Endodermal cell (in vitro differentiated cells): ENCODE measurements at regions not wholly inside any gene's neighbourhood (a gene's known extent, or its start where the extent isn't known, plus 50 kb on each side); places are given as distances from the start of the nearest gene placed in this dataset.

Experiments used
- DNase-seq: peaks from one replicate; pipeline ENCODE4 v3.0.0-alpha.2; 2017
- H3K27ac ChIP-seq: 2 replicates; pipeline ENCODE4 v1.5.1; 2013; ENCODE audit warnings: mild to moderate bottlenecking, low read depth, low read length, moderate library complexity
- H3K27me3 ChIP-seq: 2 replicates; pipeline ENCODE4 v1.6.1; 2013; ENCODE audit warnings: mild to moderate bottlenecking, low read length, moderate library complexity; ENCODE audit not compliant: insufficient read depth, control insufficient read depth, poor library complexity, severe bottlenecking
- H3K36me3 ChIP-seq: 2 replicates; pipeline ENCODE4 v1.7.0; 2013; ENCODE audit warnings: mild to moderate bottlenecking, low read length, moderate library complexity; ENCODE audit not compliant: control insufficient read depth, insufficient read depth
- H3K4me1 ChIP-seq: one replicate; pipeline ENCODE4 v1.7.0; 2013; ENCODE audit warnings: low read length; ENCODE audit not compliant: control insufficient read depth, insufficient read depth
- H3K4me3 ChIP-seq: 2 replicates; pipeline ENCODE4 v1.5.1; 2013; ENCODE audit warnings: mild to moderate bottlenecking, low read length, moderate library complexity
- H3K9ac ChIP-seq: 2 replicates; pipeline ENCODE4 v1.6.1; 2013; ENCODE audit warnings: mild to moderate bottlenecking, low read length, moderate library complexity; ENCODE audit not compliant: poor library complexity, severe bottlenecking; ENCODE audit errors: extremely low read depth
- H3K9me3 ChIP-seq: 2 replicates; pipeline ENCODE4 v1.6.1; 2013; ENCODE audit warnings: mild to moderate bottlenecking, low read length, moderate library complexity; ENCODE audit not compliant: control insufficient read depth
- H3K27ac Mint-ChIP-seq: 2 replicates; pipeline ENCODE4 v1.8.0; 2020; ENCODE audit warnings: mixed read lengths
- H3K27me3 Mint-ChIP-seq: 2 replicates; pipeline ENCODE4 v1.8.0; 2021; ENCODE audit warnings: mild to moderate bottlenecking, mixed read lengths; ENCODE audit not compliant: insufficient read depth
- H3K36me3 Mint-ChIP-seq: 2 replicates; pipeline ENCODE4 v1.8.0; 2020; ENCODE audit warnings: low read depth, mixed read lengths
- H3K4me1 Mint-ChIP-seq: 2 replicates; pipeline ENCODE4 v1.8.0; 2020; ENCODE audit warnings: mixed read lengths
- H3K4me3 Mint-ChIP-seq: 2 replicates; pipeline ENCODE4 v1.8.0; 2020; ENCODE audit warnings: mild to moderate bottlenecking, moderate library complexity, mixed read lengths
- H3K9me3 Mint-ChIP-seq: 2 replicates; pipeline ENCODE4 v1.8.0; 2020; ENCODE audit warnings: mild to moderate bottlenecking, mixed read lengths
- WGBS, 2 experiments: methylation state at CpG; one replicate each; pipeline versions ENCODE4 v1.1.5 to v1.1.7; 2013; ENCODE audit warnings: missing lambda C conversion rate in 2 of 2, mixed read lengths in 1 of 2; ENCODE audit not compliant: insufficient coverage in 1 of 2, insufficient read length in 1 of 2; 5-methylcytosine and 5-hydroxymethylcytosine counted together
- TF ChIP-seq, protein P1 (sequence below): fragments of 200-600 bp; sonication (generic); conservative IDR thresholded peaks from 2 replicates; pipeline ENCODE4 v1.5.0; 2021; ENCODE audit warnings: antibody characterized with exemption, mild to moderate bottlenecking

DNA sequence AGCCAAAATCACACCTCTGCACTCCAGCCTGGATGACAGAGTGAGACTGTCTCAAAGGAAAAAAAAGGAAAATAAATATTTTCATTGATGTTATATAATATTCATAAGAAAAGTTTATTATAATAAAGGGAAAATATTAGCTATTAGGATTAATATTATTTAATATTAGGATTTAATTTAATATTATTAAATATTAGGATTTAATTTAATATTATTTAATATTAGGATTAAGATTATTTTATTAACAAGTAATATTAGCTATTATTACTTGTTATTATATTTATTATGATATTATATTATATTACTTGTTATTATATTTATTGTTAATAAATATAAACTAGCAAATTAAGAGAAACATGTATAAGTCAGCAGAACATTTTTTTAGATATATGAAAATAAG lies 518.1 kb downstream of the FSCB start:
- Histone ChIP-seq H3K9ac (no peak overlapping the region), H3K36me3 (no peaks in the 10 kb centered on the region), H3K4me1 (no peaks in the 10 kb centered on the region), H3K27ac (no peak overlapping the region), H3K4me3 (no peak overlapping the region), H3K9me3 (no peaks in the 10 kb centered on the region), H3K27me3 (no peaks in the 10 kb centered on the region)
- no peak overlapping the region for H3K27ac Mint-ChIP-seq
- TF ChIP-seq, protein P1, sequence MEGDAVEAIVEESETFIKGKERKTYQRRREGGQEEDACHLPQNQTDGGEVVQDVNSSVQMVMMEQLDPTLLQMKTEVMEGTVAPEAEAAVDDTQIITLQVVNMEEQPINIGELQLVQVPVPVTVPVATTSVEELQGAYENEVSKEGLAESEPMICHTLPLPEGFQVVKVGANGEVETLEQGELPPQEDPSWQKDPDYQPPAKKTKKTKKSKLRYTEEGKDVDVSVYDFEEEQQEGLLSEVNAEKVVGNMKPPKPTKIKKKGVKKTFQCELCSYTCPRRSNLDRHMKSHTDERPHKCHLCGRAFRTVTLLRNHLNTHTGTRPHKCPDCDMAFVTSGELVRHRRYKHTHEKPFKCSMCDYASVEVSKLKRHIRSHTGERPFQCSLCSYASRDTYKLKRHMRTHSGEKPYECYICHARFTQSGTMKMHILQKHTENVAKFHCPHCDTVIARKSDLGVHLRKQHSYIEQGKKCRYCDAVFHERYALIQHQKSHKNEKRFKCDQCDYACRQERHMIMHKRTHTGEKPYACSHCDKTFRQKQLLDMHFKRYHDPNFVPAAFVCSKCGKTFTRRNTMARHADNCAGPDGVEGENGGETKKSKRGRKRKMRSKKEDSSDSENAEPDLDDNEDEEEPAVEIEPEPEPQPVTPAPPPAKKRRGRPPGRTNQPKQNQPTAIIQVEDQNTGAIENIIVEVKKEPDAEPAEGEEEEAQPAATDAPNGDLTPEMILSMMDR, result no peak
- no peak overlapping the region for H3K4me3 Mint-ChIP-seq
- H3K36me3 Mint-ChIP-seq, result no peaks in the 10 kb centered on the region
- H3K9me3 Mint-ChIP-seq, result no peaks in the 10 kb centered on the region
- H3K4me1 Mint-ChIP-seq, result no peaks in the 10 kb centered on the region
- H3K27me3 Mint-ChIP-seq, result no peaks in the 10 kb centered on the region
- no peak for DNase-seq

DNA sequence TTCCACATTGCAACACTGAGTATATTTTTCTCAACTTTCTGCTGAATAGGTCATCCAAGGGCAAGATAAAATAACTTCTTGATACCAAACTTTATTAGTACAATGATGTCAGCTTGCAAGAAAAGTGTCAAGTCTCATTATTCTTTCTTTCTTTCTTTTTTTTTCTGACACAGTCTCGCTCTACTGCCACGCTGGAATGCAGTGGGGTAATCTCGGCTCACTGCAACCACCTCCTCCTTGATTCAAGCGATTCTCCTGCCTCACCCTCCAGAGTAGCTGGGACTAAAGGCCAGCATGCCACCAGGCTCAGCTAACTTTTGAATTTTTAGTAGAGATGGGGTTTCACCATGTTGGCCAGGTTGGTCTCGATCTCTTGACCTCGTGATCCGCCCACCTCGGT lies 523.4 kb downstream of the FSCB start:
- DNase-seq, result no peak
- Histone ChIP-seq H3K4me3 (no peak overlapping the region), H3K36me3 (no peaks in the 10 kb centered on the region), H3K4me1 (no peaks in the 10 kb centered on the region), H3K27ac (no peak overlapping the region), H3K9ac (no peak overlapping the region), H3K9me3 (peaks cover 19% of the 10 kb centered on the region), H3K27me3 (no peaks in the 10 kb centered on the region)
- Mint-ChIP-seq H3K4me1 (no peaks in the 10 kb centered on the region), H3K4me3 (no peak overlapping the region), H3K36me3 (peaks cover 2% of the 10 kb centered on the region), H3K27me3 (no peaks in the 10 kb centered on the region), H3K27ac (no peak overlapping the region), H3K9me3 (peaks cover 11% of the 10 kb centered on the region)
- 90 to 92% methylated on average over 5 to 8 of the region's 8 CpGs for WGBS, 2 experiments
- TF ChIP-seq, protein P1, result no peak

DNA sequence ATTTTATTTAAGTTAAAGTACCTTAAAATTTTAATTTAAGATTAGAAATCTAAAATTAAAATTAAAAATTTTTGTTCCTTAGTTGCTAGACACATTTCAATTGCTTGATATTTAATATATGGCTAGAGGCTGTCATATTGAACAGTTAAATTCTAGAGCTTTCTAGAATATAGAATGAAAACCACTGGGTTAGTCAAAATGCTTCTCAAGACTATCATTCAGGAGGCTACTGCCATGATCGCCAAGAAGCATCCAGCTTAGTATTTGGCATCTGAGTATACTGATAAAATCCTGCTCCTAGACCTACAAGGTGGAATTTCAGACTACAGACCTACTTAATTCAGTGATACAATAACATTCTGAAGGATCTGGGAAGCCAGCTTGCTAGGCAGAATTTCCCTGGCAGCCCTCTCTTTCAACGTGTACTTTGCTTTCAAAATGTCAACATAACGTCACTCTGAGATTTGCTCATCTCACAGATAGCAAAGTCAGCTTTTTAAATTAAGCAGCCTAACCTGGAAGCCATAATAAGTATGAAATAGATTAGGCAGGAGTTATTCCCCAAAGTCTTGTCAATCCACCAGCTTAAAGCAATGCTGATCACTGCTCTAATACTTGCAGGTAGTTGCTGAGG lies 525.8 kb downstream of the FSCB start:
- peaks cover 21% of the 10 kb centered on the region for H3K9me3 ChIP-seq
- Mint-ChIP-seq H3K4me1 (no peaks in the 10 kb centered on the region), H3K27me3 (no peaks in the 10 kb centered on the region), H3K27ac (no peak overlapping the region), H3K9me3 (peaks cover 13% of the 10 kb centered on the region), H3K4me3 (no peak overlapping the region), H3K36me3 (peaks cover 2% of the 10 kb centered on the region)
- H3K27ac ChIP-seq, result no peak overlapping the region
- no peaks in the 10 kb centered on the region for H3K27me3 ChIP-seq
- DNase-seq, result no peak
- no peak overlapping the region for H3K9ac ChIP-seq
- TF ChIP-seq, protein P1, result no peak
- no peak overlapping the region for H3K4me3 ChIP-seq
- 84 to 93% methylated on average over 3 of the region's 3 CpGs for WGBS, 2 experiments
- H3K4me1 ChIP-seq, result no peaks in the 10 kb centered on the region
- no peaks in the 10 kb centered on the region for H3K36me3 ChIP-seq
